D721Med (cell line): ENCODE measurements at regions not wholly inside any gene's neighbourhood (a gene's known extent, or its start where the extent isn't known, plus 50 kb on each side); places are given as distances from the start of the nearest gene placed in this dataset.

Source experiments
- DNase-seq: peaks from one replicate; pipeline ENCODE4 v3.0.0; 2011; ENCODE audit warnings: low spot score; ENCODE audit not compliant: insufficient read length
- FAIRE-seq: peaks from 2 replicates; lab custom pipeline; 2011; peaks lifted over from hg19 to GRCh38; lab: Jason Lieb, UNC
- TF ChIP-seq, protein P1 (sequence below): IDR thresholded peaks from 2 replicates; pipeline ENCODE4 v1.5.1; 2012; ENCODE audit warnings: mild to moderate bottlenecking, control low read depth; ENCODE audit not compliant: insufficient read depth; ENCODE audit errors: missing control alignments

DNA sequence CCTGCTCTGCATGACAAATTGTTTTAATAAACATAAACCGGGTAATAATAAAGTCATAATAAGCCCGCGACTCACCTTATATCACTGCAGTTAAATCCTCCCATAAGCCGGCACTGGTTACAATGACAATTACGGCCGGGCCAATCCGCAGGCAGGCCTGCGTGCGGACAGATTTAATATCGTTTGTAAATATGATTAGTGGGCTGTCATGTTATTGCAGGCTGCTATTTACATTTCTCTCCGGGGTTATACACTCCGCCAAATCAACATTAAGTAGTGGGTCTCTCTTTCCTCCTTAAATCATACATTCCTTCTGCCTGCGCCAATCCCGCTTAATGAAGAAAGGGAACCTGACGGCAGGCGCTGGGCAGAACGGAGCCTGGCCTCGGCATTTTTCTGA lies 51.8 kb upstream of the LMO1 start:
- FAIRE-seq: peak; percentile 82

GRCh38 chr11:8314916-8315315 lies 51.2 kb upstream of the LMO1 start:
- FAIRE-seq: no peak
- DNase-seq: no peak
- TF ChIP-seq, protein P1, sequence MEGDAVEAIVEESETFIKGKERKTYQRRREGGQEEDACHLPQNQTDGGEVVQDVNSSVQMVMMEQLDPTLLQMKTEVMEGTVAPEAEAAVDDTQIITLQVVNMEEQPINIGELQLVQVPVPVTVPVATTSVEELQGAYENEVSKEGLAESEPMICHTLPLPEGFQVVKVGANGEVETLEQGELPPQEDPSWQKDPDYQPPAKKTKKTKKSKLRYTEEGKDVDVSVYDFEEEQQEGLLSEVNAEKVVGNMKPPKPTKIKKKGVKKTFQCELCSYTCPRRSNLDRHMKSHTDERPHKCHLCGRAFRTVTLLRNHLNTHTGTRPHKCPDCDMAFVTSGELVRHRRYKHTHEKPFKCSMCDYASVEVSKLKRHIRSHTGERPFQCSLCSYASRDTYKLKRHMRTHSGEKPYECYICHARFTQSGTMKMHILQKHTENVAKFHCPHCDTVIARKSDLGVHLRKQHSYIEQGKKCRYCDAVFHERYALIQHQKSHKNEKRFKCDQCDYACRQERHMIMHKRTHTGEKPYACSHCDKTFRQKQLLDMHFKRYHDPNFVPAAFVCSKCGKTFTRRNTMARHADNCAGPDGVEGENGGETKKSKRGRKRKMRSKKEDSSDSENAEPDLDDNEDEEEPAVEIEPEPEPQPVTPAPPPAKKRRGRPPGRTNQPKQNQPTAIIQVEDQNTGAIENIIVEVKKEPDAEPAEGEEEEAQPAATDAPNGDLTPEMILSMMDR: no peak

More for the DNA sequence above, 51.8 kb upstream of the LMO1 start:
- TF ChIP-seq, protein P1: no peak
- peak; percentile 81 for DNase-seq

DNA sequence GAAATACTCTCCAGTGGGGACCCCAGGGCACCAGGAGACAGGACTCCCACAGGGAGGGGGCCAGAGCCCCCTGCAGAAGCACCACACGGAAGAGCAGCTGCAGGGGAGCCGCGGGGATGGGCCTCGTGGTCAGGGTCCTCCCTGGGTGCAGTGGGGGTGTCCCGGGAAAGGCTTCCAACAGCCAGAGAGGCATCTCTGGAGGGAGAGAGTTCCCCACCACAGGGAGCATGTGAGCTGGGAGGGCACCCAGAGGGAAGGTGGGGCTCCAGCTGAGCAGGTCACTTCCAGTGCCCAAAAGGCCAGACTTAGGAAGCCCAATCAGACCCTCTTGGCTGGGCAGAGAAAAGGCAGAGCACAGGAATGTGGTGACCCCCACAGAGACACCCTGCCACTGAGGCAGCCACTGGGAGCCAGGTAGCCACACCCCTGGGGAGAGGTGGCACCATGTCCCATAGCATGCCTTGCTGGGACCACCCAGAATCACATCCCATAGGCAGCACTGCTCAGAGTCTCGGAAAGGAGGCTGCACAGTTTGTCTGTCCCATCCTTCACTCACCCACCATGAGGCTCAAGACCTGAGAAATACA lies 49.9 kb upstream of the LMO1 start:
- no peak for FAIRE-seq

More for the DNA sequence above, 49.9 kb upstream of the LMO1 start:
- TF ChIP-seq, protein P1: no peak
- DNase-seq: no peak
